Psoas muscle (tissue), 7 donors: ENCODE measurements at regions not wholly inside any gene's neighbourhood (a gene's known extent, or its start where the extent isn't known, plus 50 kb on each side); places are given as distances from the start of the nearest gene placed in this dataset.

Experiments
- ATAC-seq, 4 donors: fragments of 200-7000 bp; cut with Tn5 transposase; one replicate each; pipeline ENCODE4 v1.9.1; 2020; ENCODE audit warnings: moderate library complexity in 3 of 4, mild to moderate bottlenecking in 2 of 4
- DNase-seq, 2 donors: peaks; one replicate each; pipeline ENCODE4 v3.0.0-alpha.2; 2020
- H3K27ac ChIP-seq: fragments of 200-600 bp; one replicate; pipeline ENCODE4 v1.8.0; 2022
- H3K27me3 ChIP-seq, 3 donors: fragments of 200-600 bp in 1 of 3; one replicate each; pipeline versions ENCODE4 v1.6.1 to v1.8.0; 2013 to 2022; ENCODE audit warnings: low read length in 2 of 3, mild to moderate bottlenecking in 2 of 3, moderate library complexity in 1 of 3; ENCODE audit not compliant: insufficient read depth in 3 of 3
- H3K36me3 ChIP-seq, 2 donors: fragments of 200-600 bp in 1 of 2; one replicate each; pipeline versions ENCODE4 v1.6.1 to v1.8.0; 2013 to 2022; ENCODE audit warnings: low read depth in 1 of 2, mild to moderate bottlenecking in 1 of 2, moderate library complexity in 1 of 2; ENCODE audit not compliant: insufficient read depth in 1 of 2
- H3K4me1 ChIP-seq: fragments of 200-600 bp; one replicate; pipeline ENCODE4 v1.8.0; 2022
- H3K4me3 ChIP-seq: fragments of 200-600 bp; one replicate; pipeline ENCODE4 v1.8.0; 2022; ENCODE audit warnings: mild to moderate bottlenecking
- H3K9me3 ChIP-seq: fragments of 200-600 bp; one replicate; pipeline ENCODE4 v1.8.0; 2022
- CTCF ChIP-seq: fragments of 200-600 bp; IDR thresholded peaks from one replicate; pipeline ENCODE4 v1.8.0; 2022; ENCODE audit warnings: antibody characterized with exemption
- WGBS, 3 donors: extraction: QIAGEN DNeasy Blood & Tissue Kit; methylation state at CpG; one replicate each; pipeline versions ENCODE4 v1.1.6 to v1.1.7; 2013; 5-methylcytosine and 5-hydroxymethylcytosine counted together
- intact Hi-C, 2 donors: fragments of 100-400 bp; cut with DNase I; formaldehyde crosslinking; loops; one replicate each; pipeline versions ENCODE4 v1.11.0 to v1.14.2; 2022
- donor health status: healthy with polysubstance abuse.
- donor health status: DM: no; HTN: no; CAD: no; lungs with moderate emphysema.
- donor health status: Bipolar disorder and iron deficiency.
- donor health status: healthy.
- donor health status: DM: yes; HTN: yes; CAD: no.
- donor health status: DM: no; HTN: no; CAD: no.
- donor health status: DM: yes; HTN: yes; CAD: no.

DNA sequence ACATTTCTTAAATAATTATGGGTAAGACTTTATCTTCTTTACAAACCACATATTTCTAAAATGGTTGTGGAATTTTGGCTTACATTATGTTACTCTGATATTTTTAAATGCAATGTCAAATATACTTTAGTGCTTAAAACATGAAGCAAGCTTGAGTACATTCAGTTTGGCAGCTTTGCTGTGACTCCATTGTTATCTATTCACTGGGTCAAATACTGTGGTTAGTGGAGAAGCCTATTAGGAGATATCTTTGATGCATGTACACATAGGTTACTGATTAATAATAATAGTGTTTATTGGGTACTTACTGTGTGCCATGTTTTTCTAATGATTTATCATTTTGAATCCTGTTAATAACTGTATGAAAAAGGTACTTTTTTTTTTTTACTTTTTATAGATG, 520.4 kb upstream of the B3GALT2 start:
- no peak for TF ChIP-seq CTCF
- no peaks in the 10 kb centered on the region for H3K9me3 ChIP-seq

DNA sequence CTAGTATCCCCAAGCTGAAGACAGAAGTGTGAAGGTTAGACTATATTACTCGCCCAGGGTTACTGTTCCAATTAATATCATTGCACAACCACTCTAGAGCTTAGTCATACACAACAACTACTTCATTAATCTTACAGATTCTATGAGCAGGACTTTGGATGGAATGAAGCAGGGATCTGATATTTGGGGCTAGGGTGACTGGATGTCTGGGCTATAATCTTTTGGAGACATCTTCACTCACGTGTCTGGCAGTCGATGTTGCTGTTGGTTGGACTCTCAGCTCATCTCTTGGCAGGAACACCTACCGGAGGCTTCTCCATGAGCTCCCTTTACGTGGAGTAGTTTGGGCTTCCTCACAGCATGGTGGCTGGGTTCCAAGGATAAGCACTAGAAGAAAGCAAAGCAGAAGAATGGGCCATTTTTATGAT, 519.2 kb upstream of the B3GALT2 start:
- H3K36me3 ChIP-seq: no peaks in the 10 kb centered on the region
- H3K27ac ChIP-seq: no peak overlapping the region
- ATAC-seq (no peak), DNase-seq (no peak)
- H3K9me3 ChIP-seq: no peaks in the 10 kb centered on the region
- no peak overlapping the region for H3K4me3 ChIP-seq
- H3K27me3 ChIP-seq: no peaks in the 10 kb centered on the region
- no peak for TF ChIP-seq CTCF
- H3K4me1 ChIP-seq: no peaks in the 10 kb centered on the region
- intact Hi-C loops: no loop called here
- 81 to 92% (median 82%) methylated on average over 5 of the region's 5 CpGs for WGBS, 3 donors

More for the DNA sequence above, 520.4 kb upstream of the B3GALT2 start:
- no peak for DNase-seq
- Histone ChIP-seq H3K4me3 (no peak overlapping the region), H3K27me3 (no peaks in the 10 kb centered on the region), H3K36me3 (no peaks in the 10 kb centered on the region), H3K27ac (no peak overlapping the region), H3K4me1 (no peaks in the 10 kb centered on the region)
- no peak for ATAC-seq
- intact Hi-C loops: no loop called here

- DNase-seq: no peak
- no peaks in the 10 kb centered on the region for H3K4me1 ChIP-seq
- no peaks in the 10 kb centered on the region for H3K9me3 ChIP-seq
- WGBS, 3 donors: 85 to 97% (median 91%) methylated on average over 1 of the region's 1 CpG
- no peaks in the 10 kb centered on the region for H3K27me3 ChIP-seq
- H3K4me3 ChIP-seq: no peak overlapping the region
- intact Hi-C loops: no loop called here
- no peaks in the 10 kb centered on the region for H3K36me3 ChIP-seq
- TF ChIP-seq CTCF: no peak
- no peak overlapping the region for H3K27ac ChIP-seq
- no peak for ATAC-seq
These were observed 517.2 kb upstream of the B3GALT2 start for GRCh38 chr1:193703655-193704054.

DNA sequence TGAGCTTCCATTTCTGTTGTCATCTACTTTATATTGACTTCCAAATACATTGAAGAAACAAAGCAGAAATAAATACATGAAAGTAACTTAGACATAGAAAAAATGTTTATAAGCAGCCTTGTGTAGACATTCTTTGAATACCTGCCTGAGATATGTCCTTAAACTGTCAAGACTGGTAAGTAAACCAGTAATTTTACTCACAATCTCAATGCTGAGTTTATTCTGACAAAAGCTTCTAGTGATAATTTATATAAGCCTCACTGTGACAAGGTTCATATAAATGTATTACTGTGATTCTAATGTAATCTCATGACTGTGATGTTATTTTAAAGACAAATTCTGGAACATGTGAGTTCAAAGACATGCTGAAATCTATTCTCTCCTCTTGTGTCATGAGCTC, 516.7 kb upstream of the B3GALT2 start:
- Histone ChIP-seq H3K4me3 (no peak overlapping the region), H3K36me3 (no peaks in the 10 kb centered on the region), H3K4me1 (no peaks in the 10 kb centered on the region), H3K9me3 (no peaks in the 10 kb centered on the region), H3K27ac (no peak overlapping the region), H3K27me3 (no peaks in the 10 kb centered on the region)
- no peak for ATAC-seq
- no peak for TF ChIP-seq CTCF
- no peak for DNase-seq
- intact Hi-C loops: no loop called here

DNA sequence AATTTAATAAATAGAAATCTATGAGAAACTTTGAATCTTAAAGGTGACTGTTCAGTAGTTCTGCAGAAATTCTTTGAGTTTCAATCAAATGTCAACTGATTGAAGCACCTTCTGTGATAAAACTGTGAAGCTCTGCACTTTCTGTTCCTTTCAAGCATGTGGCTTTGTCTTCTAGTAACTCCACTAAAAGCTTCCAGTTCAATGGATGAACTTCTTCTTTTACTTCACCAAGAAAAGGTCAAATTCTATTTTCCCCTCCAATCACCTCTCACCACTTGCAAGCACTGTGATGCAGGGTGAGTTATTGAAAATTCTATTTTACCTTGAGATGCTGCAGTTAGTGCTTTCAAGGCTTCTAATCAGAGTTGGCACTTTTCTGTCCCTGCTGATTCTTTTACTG, 515.3 kb upstream of the B3GALT2 start:
- ATAC-seq (no peak), DNase-seq (no peak)
- Histone ChIP-seq H3K9me3 (no peaks in the 10 kb centered on the region), H3K27me3 (no peaks in the 10 kb centered on the region), H3K27ac (no peak overlapping the region), H3K36me3 (no peaks in the 10 kb centered on the region), H3K4me1 (no peaks in the 10 kb centered on the region), H3K4me3 (no peak overlapping the region)
- intact Hi-C loops: no loop called here
- no peak for TF ChIP-seq CTCF
